GM19452 (cell line): ENCODE measurements at regions not wholly inside any gene's neighbourhood (a gene's known extent, or its start where the extent isn't known, plus 50 kb on each side); places are given as distances from the start of the nearest gene placed in this dataset.
"Not testable (repeated sequence)": the region's sequence is repeated elsewhere in the genome, so short reads cannot be mapped to it uniquely, and the experiment has no call there.

Experiments
- ATAC-seq: cut with Tn5 transposase; IDR thresholded peaks from one replicate; pipeline ENCODE4 v1.9.1; 2021; ENCODE audit not compliant: unreplicated experiment

- ATAC-seq: no peak
Measured at GRCh38 chr15:96468036-96468435, 137.5 kb downstream of the NR2F2 start.

GRCh38 chr15:96470681-96471310 is 140.3 kb downstream of the NR2F2 start:
- ATAC-seq: no peak

GRCh38 chr15:96472681-96473080 is 142.2 kb downstream of the NR2F2 start:
- no peak for ATAC-seq

- no peak for ATAC-seq
Measured at GRCh38 chr15:96473556-96473955, 143.1 kb downstream of the NR2F2 start.

- ATAC-seq: no peak
Measured at GRCh38 chr15:96474231-96474664, 143.7 kb downstream of the NR2F2 start.

GRCh38 chr15:96477227-96477626 is 146.7 kb downstream of the NR2F2 start:
- no peak for ATAC-seq

- ATAC-seq: not testable (repeated sequence)
Measured at GRCh38 chr15:96484412-96484811, 153.9 kb downstream of the NR2F2 start.

- no peak for ATAC-seq
Measured at GRCh38 chr15:96484830-96485229, 154.3 kb downstream of the NR2F2 start.

- ATAC-seq: no peak
Measured at GRCh38 chr15:96487245-96487644, 156.7 kb downstream of the NR2F2 start.

GRCh38 chr15:96491066-96491699 is 160.7 kb downstream of the NR2F2 start:
- not testable (repeated sequence) for ATAC-seq

GRCh38 chr15:96491700-96492644 is 161.5 kb downstream of the NR2F2 start:
- ATAC-seq: not testable (repeated sequence)

GRCh38 chr15:96494505-96494904 is 164.0 kb downstream of the NR2F2 start:
- no peak for ATAC-seq

- ATAC-seq: no peak
Measured at GRCh38 chr15:96495386-96495785, 164.9 kb downstream of the NR2F2 start.

GRCh38 chr15:96497951-96498350 is 167.5 kb downstream of the NR2F2 start:
- no peak for ATAC-seq

GRCh38 chr15:96500508-96500907 is 170.0 kb downstream of the NR2F2 start:
- no peak for ATAC-seq

GRCh38 chr15:96501362-96501761 is 170.9 kb downstream of the NR2F2 start:
- no peak for ATAC-seq

- ATAC-seq: no peak
Measured at GRCh38 chr15:96502196-96502595, 171.7 kb downstream of the NR2F2 start.

GRCh38 chr15:96503276-96503675 is 172.8 kb downstream of the NR2F2 start:
- ATAC-seq: no peak

- ATAC-seq: no peak
Measured at GRCh38 chr15:96504371-96504770, 173.9 kb downstream of the NR2F2 start.

- ATAC-seq: no peak
Measured at GRCh38 chr15:96505014-96505413, 174.5 kb downstream of the NR2F2 start.

GRCh38 chr15:96514607-96515285 is 184.2 kb downstream of the NR2F2 start:
- ATAC-seq: no peak
